MM.1S (cell line): ENCODE measurements at regions not wholly inside any gene's neighbourhood (a gene's known extent, or its start where the extent isn't known, plus 50 kb on each side); places are given as distances from the start of the nearest gene placed in this dataset.

Source experiments
- DNase-seq: peaks from one replicate; pipeline ENCODE4 v3.0.0-alpha.2; 2015
- H2AFZ ChIP-seq: fragments of 300-600 bp; sonication (generic); 2 replicates; pipeline ENCODE4 v1.6.0; 2016; ENCODE audit warnings: antibody characterized with exemption, low read length
- H3F3A ChIP-seq: fragments of 300-600 bp; sonication (generic); 2 replicates; pipeline ENCODE4 v1.6.1; 2016; ENCODE audit warnings: mild to moderate bottlenecking, antibody characterized with exemption, low read length, moderate library complexity, mixed read lengths; ENCODE audit not compliant: insufficient read depth
- H3K27ac ChIP-seq: fragments of 300-600 bp; sonication (generic); 2 replicates; pipeline ENCODE4 v1.5.1; 2016; ENCODE audit warnings: mild to moderate bottlenecking, low read length
- H3K27me3 ChIP-seq: fragments of 300-600 bp; sonication (generic); replicated peaks from 2 replicates; pipeline ENCODE4 v1.6.0; 2016; ENCODE audit warnings: low read length; ENCODE audit not compliant: insufficient read depth
- H3K36me3 ChIP-seq: fragments of 300-600 bp; sonication (generic); replicated peaks from 2 replicates; pipeline ENCODE4 v1.6.1; 2016; ENCODE audit warnings: mild to moderate bottlenecking, low read length, mixed read lengths; ENCODE audit not compliant: insufficient read depth
- H3K4me1 ChIP-seq: fragments of 300-600 bp; sonication (generic); 2 replicates; pipeline ENCODE4 v1.6.1; 2016; ENCODE audit warnings: low read length, mixed read lengths
- H3K4me2 ChIP-seq: fragments of 300-600 bp; sonication (generic); 2 replicates; pipeline ENCODE4 v1.6.0; 2016; ENCODE audit warnings: low read depth, low read length
- H3K4me3 ChIP-seq: fragments of 300-600 bp; sonication (generic); 2 replicates; pipeline ENCODE4 v1.5.1; 2016; ENCODE audit warnings: low read length, mixed read lengths
- H3K79me2 ChIP-seq: fragments of 300-600 bp; sonication (generic); 2 replicates; pipeline ENCODE4 v1.6.1; 2016; ENCODE audit warnings: mixed run types, low read length, mixed read lengths
- H3K9ac ChIP-seq: fragments of 300-600 bp; sonication (generic); 2 replicates; pipeline ENCODE4 v1.6.1; 2016; ENCODE audit warnings: low read length, mixed read lengths
- H3K9me2 ChIP-seq: fragments of 300-600 bp; sonication (generic); replicated peaks from 2 replicates; pipeline ENCODE4 v1.6.1; 2016; ENCODE audit warnings: mild to moderate bottlenecking, low read length, mixed read lengths; ENCODE audit not compliant: insufficient read depth
- H3K9me3 ChIP-seq: fragments of 300-600 bp; sonication (generic); replicated peaks from 2 replicates; pipeline ENCODE4 v1.6.1; 2016; ENCODE audit warnings: mild to moderate bottlenecking, low read length, mixed read lengths; ENCODE audit not compliant: insufficient read depth
- H4K20me1 ChIP-seq: fragments of 300-600 bp; sonication (generic); 2 replicates; pipeline ENCODE4 v1.6.1; 2016; ENCODE audit warnings: mild to moderate bottlenecking, low read length, moderate library complexity, mixed read lengths; ENCODE audit not compliant: insufficient read depth
- CTCF ChIP-seq: fragments of 300-600 bp; sonication (generic); IDR thresholded peaks from 2 replicates; pipeline ENCODE4 v1.5.1; 2016; ENCODE audit warnings: antibody characterized with exemption, low read length, mixed read lengths
- EZH2 ChIP-seq: fragments of 300-600 bp; sonication (generic); optimal IDR thresholded peaks from 2 replicates; pipeline ENCODE3; 2017; ENCODE audit warnings: low read depth, mild to moderate bottlenecking, antibody characterized with exemption, low read length, mixed read lengths
- EZH2phosphoT487 ChIP-seq: fragments of 300-600 bp; sonication (generic); IDR thresholded peaks from 2 replicates; pipeline ENCODE4 v1.6.1; 2018; ENCODE audit warnings: antibody characterized with exemption, low read length

GRCh38 chr2:117631152-117631945, 183.1 kb upstream of the DDX18 start:
- Histone ChIP-seq H3K4me2 (peak overlapping the region; percentile 26; the same call in 1 of the 2 replicates), H3K9me3 (no peaks in the 10 kb centered on the region), H3K27ac (no peak overlapping the region), H4K20me1 (no peaks in the 10 kb centered on the region), H3K9me2 (no peaks in the 10 kb centered on the region), H3K4me1 (peaks cover 14% of the 10 kb centered on the region), H3K36me3 (no peaks in the 10 kb centered on the region), H3K27me3 (no peaks in the 10 kb centered on the region), H3K4me3 (no peak overlapping the region), H3K79me2 (no peaks in the 10 kb centered on the region), H3F3A (no peaks in the 10 kb centered on the region), H3K9ac (no peak overlapping the region), H2AFZ (no peak overlapping the region)
- DNase-seq = peak; percentile 52
- no peak for TF ChIP-seq EZH2
- no peak for TF ChIP-seq EZH2phosphoT487
- no peak for TF ChIP-seq CTCF

- no peak overlapping the region for H3K9ac ChIP-seq
- no peak overlapping the region for H2AFZ ChIP-seq
- no peaks in the 10 kb centered on the region for H3K9me3 ChIP-seq
- no peaks in the 10 kb centered on the region for H3K36me3 ChIP-seq
- no peak for DNase-seq
- no peaks in the 10 kb centered on the region for H3F3A ChIP-seq
- no peaks in the 10 kb centered on the region for H3K27me3 ChIP-seq
- H3K79me2 ChIP-seq = no peaks in the 10 kb centered on the region
- no peaks in the 10 kb centered on the region for H4K20me1 ChIP-seq
- no peak overlapping the region for H3K4me3 ChIP-seq
- no peak overlapping the region for H3K27ac ChIP-seq
- peaks cover 14% of the 10 kb centered on the region for H3K4me1 ChIP-seq
- H3K4me2 ChIP-seq = no peak overlapping the region
- no peak for TF ChIP-seq EZH2phosphoT487
- TF ChIP-seq CTCF = no peak
- TF ChIP-seq EZH2 = no peak
- H3K9me2 ChIP-seq = no peaks in the 10 kb centered on the region
These were observed 179.0 kb upstream of the DDX18 start for GRCh38 chr2:117635481-117635880.

GRCh38 chr2:117639401-117639800, 175.1 kb upstream of the DDX18 start:
- Histone ChIP-seq H2AFZ (no peak overlapping the region), H3K4me3 (no peak overlapping the region), H3K27me3 (no peaks in the 10 kb centered on the region), H3K4me1 (no peaks in the 10 kb centered on the region), H4K20me1 (no peaks in the 10 kb centered on the region), H3K9ac (no peak overlapping the region), H3K4me2 (no peak overlapping the region), H3F3A (no peaks in the 10 kb centered on the region), H3K27ac (no peak overlapping the region), H3K36me3 (no peaks in the 10 kb centered on the region), H3K9me2 (no peaks in the 10 kb centered on the region), H3K9me3 (no peaks in the 10 kb centered on the region), H3K79me2 (no peaks in the 10 kb centered on the region)
- no peak for DNase-seq
- TF ChIP-seq EZH2 (no peak), EZH2phosphoT487 (no peak), CTCF (no peak)
